GF-D8 (cell line): ENCODE measurements at regions not wholly inside any gene's neighbourhood (a gene's known extent, or its start where the extent isn't known, plus 50 kb on each side); places are given as distances from the start of the nearest gene placed in this dataset.
"Not testable (repeated sequence)": the region's sequence is repeated elsewhere in the genome, so short reads cannot be mapped to it uniquely, and the experiment has no call there.

Experiments
- DNase-seq: peaks from one replicate; lab custom pipeline; 2025; lab: John Stamatoyannopoulos, UW

- DNase-seq = no peak
Measured at GRCh38 chr5:86546582-86546981, 71.2 kb upstream of the COX7C start.

- no peak for DNase-seq
Measured at GRCh38 chr5:86554638-86555037, 63.1 kb upstream of the COX7C start.

- DNase-seq = no peak
Measured at GRCh38 chr5:86557920-86558319, 59.8 kb upstream of the COX7C start.

GRCh38 chr5:86565197-86565789 is 52.4 kb upstream of the COX7C start:
- peak; percentile 0 for DNase-seq

GRCh38 chr5:86566030-86566429 is 51.7 kb upstream of the COX7C start:
- not testable (repeated sequence) for DNase-seq
